ENCODE measurements at regions not wholly inside any gene's neighbourhood (a gene's known extent, or its start where the extent isn't known, plus 50 kb on each side); places are given as distances from the start of the nearest gene placed in this dataset.

- DNase-seq (ENCODE audit: low read depth) = no peak
Measured at GRCh38 chr22:47593291-47593690, 830.8 kb downstream of the TBC1D22A start.

GRCh38 chr22:47592791-47593190 is 830.3 kb downstream of the TBC1D22A start:
- no peak for DNase-seq (ENCODE audit: low read depth)

GRCh38 chr22:47591709-47592108 is 829.3 kb downstream of the TBC1D22A start:
- no peak for DNase-seq (ENCODE audit: low read depth)

- DNase-seq (ENCODE audit: low read depth) = no peak
Measured at GRCh38 chr22:47591016-47591415, 828.6 kb downstream of the TBC1D22A start.

- DNase-seq (ENCODE audit: low read depth) = no peak
Measured at GRCh38 chr22:47589271-47590250, 827.1 kb downstream of the TBC1D22A start.

DNA sequence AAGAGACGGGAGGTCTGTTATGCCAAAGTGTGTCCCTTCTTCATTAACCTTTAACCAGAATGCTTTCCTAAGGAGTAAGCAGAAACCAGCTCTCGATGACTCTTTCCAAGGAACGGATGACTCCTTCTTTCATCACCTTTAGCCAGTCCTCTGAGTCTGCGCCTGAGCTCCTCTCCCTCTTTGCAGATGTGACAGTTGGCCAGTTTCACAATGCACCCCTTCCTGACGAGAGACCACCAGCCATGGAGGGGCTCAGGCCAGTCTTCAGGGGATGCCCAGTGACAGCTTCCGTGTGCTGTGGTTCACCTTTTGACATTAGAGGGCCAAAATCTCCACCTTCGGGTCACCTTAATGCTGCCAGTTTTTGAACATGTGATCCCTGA is 826.1 kb downstream of the TBC1D22A start:
- DNase-seq (ENCODE audit: low read depth) = no peak

DNA sequence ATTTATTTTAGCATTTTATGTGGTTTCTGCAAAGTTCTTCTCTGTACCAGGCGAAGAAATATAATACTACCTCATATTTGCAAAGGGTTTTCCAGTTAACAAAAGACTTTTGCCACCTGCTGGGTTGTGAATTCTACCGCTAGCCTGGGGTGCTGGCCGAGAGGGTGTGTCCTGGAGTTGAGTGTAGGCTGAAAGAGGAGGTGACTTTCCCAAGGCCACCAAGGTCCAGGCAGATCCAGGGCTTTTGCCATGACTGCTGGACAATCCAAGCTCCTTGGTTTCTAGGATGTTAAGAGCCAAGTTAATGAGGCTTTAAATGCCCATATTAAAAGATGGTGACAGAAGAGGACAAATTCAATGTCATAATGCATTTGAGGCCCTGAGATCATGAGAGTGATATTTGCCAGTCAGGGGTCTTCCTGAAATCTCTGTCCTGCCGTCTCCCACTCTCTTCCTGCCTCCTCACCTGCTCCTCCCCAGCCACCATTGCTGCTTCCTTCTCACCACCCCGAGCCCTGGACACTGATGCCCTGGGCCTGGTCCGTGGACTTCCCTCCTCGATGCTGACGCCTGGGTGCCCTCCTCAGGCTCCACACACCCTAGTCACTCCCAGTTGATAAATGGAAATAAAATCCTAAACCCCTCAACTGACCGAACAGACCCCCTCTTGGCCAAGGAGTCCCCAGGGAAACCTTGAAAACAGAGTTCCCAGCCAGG is 825.6 kb downstream of the TBC1D22A start:
- no peak for DNase-seq (ENCODE audit: low read depth)

DNA sequence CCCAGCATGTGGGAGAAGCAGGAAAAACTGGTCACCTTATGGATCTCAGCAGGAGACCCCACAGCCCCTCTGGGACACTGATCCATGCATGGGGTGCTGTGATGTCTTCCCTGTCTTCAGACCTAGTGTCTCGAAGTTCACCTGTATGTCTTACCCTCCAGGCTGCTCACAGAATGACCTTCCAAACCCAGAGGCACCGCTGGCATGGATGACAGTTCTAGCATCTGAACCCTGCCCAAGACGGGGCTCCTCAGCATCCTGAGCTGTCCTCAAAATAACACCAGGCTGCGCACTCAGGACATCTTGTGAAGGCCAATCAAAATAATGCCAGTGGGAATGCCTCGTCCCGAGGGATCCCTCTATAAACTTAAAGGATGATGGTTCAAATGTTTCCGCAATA is 824.9 kb downstream of the TBC1D22A start:
- DNase-seq (ENCODE audit: low read depth) = no peak

GRCh38 chr22:47586946-47587345 is 824.5 kb downstream of the TBC1D22A start:
- DNase-seq (ENCODE audit: low read depth) = no peak

DNA sequence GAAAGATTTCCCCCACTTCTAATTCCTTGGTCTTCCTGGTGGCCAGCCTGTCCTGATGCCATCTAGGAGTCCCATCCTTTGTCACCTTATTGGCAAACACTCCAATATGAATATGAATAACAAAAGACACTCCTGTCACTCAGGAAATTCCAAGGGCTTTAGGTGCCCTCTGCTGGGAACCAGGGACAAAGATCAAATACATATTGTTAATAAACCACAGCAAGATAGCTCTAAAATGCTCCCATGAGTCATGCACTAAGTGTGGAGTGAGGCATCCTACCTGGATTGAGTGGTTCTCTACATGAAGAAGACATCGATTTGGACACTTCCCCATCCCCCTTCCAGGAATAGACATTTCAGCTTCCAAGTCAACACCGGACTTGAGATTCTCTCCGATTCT is 823.6 kb downstream of the TBC1D22A start:
- DNase-seq (ENCODE audit: low read depth) = no peak

- no peak for DNase-seq (ENCODE audit: low read depth)
Measured at GRCh38 chr22:47583959-47584562, 821.6 kb downstream of the TBC1D22A start.

DNA sequence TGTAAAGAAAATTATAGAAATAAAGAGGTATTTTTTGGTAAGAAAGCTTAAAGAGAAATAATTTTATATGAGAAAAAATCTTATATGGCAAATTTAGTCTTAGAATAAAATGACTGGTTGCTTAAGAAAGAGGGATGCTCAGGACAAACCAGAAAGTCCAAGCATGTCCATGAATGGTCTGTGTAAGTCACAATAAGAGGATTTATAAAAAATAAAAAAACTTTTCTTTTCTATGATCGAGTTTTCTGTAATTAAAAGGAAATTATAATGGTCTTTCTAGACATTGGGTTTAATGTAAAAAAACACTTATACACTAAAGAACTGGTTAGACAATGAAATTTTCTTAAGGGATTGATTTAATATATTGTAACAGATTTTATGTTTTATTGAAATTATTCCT is 819.6 kb downstream of the TBC1D22A start:
- DNase-seq (ENCODE audit: low read depth) = no peak

- DNase-seq (ENCODE audit: low read depth) = no peak
Measured at GRCh38 chr22:47580121-47580520, 817.7 kb downstream of the TBC1D22A start.

DNA sequence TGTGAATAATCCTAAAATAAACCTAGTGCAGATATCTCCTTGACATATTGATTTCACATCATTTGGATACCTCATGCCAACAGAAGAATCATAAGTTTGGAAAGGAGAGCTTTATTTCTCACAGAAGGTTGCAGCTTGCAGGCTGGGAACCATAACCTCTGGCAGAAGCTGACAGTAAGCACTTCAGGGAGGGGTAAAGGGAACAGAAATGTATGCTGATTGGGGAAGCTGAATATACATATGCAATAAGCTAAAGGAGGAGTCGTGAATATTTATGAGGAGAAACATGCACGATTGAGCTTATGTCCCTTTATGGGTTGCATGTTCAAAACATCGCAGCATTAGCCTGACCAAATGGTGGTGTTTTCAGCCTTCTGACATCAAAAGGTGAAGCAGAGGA is 814.5 kb downstream of the TBC1D22A start:
- DNase-seq (ENCODE audit: low read depth) = no peak

DNA sequence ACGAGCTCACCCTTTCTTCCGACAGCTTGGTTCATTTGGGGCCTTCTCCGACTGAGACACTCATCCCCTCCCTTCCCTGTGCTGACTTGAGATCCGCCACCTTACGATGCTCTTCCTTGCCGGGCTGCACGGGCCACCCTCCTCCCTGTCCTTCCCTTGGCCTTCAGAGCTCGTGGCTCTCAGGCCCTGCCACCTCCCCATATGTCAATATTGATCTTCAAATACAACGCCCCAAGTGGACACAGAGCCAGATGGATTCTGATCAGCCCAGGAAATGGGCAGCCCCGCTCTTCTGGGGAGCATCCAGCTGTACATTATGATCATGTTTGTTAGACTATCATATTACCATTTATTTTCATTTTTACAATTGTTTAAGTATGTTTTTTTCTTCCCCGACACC is 812.8 kb downstream of the TBC1D22A start:
- DNase-seq (ENCODE audit: low read depth) = no peak

- no peak for DNase-seq (ENCODE audit: low read depth)
Measured at GRCh38 chr22:47574556-47574955, 812.1 kb downstream of the TBC1D22A start.

DNA sequence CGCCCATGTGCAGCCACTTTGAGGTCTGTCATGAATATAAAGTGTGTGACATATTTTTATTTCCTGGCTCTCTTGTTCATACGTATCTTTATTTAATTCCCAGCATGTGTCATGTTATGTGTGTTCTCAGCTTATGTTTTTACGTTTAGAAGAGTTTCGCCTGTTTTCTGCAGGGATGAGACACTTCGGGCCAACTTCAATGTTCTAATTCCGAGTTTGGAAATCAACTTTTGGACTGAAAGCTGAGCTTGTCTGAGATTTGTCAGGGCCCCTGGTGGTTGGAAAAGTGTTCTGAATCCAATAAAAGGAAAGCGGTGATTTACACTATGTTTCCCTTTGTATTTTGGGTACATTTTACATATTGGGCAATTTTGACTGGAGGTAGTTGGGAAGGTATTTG is 810.7 kb downstream of the TBC1D22A start:
- no peak for DNase-seq (ENCODE audit: low read depth)

GRCh38 chr22:47572443-47572842 is 810.0 kb downstream of the TBC1D22A start:
- DNase-seq (ENCODE audit: low read depth) = no peak

GRCh38 chr22:47571616-47572015 is 809.2 kb downstream of the TBC1D22A start:
- no peak for DNase-seq (ENCODE audit: low read depth)

- DNase-seq (ENCODE audit: low read depth) = no peak
Measured at GRCh38 chr22:47570851-47571250, 808.4 kb downstream of the TBC1D22A start.

DNA sequence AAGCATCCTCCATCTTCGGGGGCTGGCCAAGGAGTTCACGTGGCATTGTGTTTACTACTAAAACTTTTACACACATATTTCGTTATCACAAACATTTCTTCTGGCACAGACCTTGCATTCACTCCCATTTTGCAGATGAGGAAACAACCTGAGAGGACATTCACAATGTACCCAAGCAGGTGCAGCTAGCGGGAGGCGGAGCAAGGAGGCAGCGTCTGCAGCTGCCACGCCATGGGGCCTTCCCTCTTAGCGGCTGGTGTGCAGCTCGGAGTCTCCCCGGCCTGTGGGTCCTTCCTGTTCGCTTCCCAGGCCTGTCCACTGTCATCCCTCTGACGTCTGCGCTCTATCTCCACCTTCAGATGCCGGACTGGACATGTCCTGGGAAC is 807.8 kb downstream of the TBC1D22A start:
- no peak for DNase-seq (ENCODE audit: low read depth)

- no peak for DNase-seq (ENCODE audit: low read depth)
Measured at GRCh38 chr22:47569389-47570299, 807.2 kb downstream of the TBC1D22A start.

Measured in activated T-helper 1 cell treated with Interleukin-2 at 50 U/mL for 16 hours (primary cell).